Lower leg skin (tissue), 4 donors: ENCODE measurements at regions not wholly inside any gene's neighbourhood (a gene's known extent, or its start where the extent isn't known, plus 50 kb on each side); places are given as distances from the start of the nearest gene placed in this dataset.
"Not testable (repeated sequence)": the region's sequence is repeated elsewhere in the genome, so short reads cannot be mapped to it uniquely, and the experiment has no call there.

ENCODE experiments used
- DNase-seq, 2 donors: peaks; one replicate each; pipeline ENCODE4 v3.0.0-alpha.2; 2019; ENCODE audit warnings: low spot score in 2 of 2
- H3K4me3 ChIP-seq: fragments of 200-600 bp; sonication (generic); 2 replicates; pipeline ENCODE4 v1.5.1; 2017; ENCODE audit warnings: mild to moderate bottlenecking, low read depth; ENCODE audit not compliant: poor library complexity, severe bottlenecking
- POLR2A ChIP-seq, 2 donors: fragments of 450-650 bp; IDR thresholded peaks; one replicate each; pipeline ENCODE4 v1.6.1; 2016 to 2017; ENCODE audit warnings: antibody characterized with exemption in 2 of 2, mild to moderate bottlenecking in 1 of 2, moderate library complexity in 1 of 2
- WGBS, 2 donors: methylation state at CpG; one replicate each; pipeline ENCODE4 v1.1.5; 2018; 5-methylcytosine and 5-hydroxymethylcytosine counted together
- intact Hi-C: fragments of 100-400 bp; cut with DNase I; formaldehyde crosslinking; loops from one replicate; pipeline ENCODE4 v1.15.0; 2023; ENCODE audit warnings: low total_unique reads
- TF ChIP-seq, protein P1 (sequence below), 3 donors: fragments of 450-650 bp; IDR thresholded peaks; one replicate each; pipeline ENCODE4 v1.5.1; 2016; ENCODE audit warnings: antibody characterized with exemption in 3 of 3, mild to moderate bottlenecking in 3 of 3, moderate library complexity in 2 of 3

DNA sequence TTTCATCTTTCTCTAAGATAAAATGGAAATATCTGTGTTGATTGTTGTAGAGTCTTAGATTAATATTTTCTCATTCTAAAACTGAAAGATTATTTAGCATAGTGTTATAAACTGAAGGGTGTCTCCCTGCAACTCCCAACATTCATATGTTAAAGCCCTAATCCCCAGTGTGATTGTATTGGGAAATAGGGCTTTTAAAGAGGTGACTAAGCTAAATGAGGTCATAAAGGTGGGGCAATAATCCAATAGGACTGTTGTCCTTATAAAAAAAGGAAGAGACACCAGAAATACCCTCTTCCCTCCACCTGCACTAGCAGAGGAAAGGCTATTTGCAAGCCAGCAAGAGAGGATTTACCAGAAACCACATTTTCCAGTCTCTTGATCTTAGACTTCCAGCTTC lies 1626.4 kb downstream of the C4orf33 start:
- TF ChIP-seq, protein P1, sequence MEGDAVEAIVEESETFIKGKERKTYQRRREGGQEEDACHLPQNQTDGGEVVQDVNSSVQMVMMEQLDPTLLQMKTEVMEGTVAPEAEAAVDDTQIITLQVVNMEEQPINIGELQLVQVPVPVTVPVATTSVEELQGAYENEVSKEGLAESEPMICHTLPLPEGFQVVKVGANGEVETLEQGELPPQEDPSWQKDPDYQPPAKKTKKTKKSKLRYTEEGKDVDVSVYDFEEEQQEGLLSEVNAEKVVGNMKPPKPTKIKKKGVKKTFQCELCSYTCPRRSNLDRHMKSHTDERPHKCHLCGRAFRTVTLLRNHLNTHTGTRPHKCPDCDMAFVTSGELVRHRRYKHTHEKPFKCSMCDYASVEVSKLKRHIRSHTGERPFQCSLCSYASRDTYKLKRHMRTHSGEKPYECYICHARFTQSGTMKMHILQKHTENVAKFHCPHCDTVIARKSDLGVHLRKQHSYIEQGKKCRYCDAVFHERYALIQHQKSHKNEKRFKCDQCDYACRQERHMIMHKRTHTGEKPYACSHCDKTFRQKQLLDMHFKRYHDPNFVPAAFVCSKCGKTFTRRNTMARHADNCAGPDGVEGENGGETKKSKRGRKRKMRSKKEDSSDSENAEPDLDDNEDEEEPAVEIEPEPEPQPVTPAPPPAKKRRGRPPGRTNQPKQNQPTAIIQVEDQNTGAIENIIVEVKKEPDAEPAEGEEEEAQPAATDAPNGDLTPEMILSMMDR (IDR thresholded peaks at IDR 0.05) = no peak
- no peak for TF ChIP-seq POLR2A (IDR thresholded peaks at IDR 0.05)
- H3K4me3 ChIP-seq = no peak overlapping the region
- intact Hi-C loops = no loop called here
- DNase-seq = no peak

DNA sequence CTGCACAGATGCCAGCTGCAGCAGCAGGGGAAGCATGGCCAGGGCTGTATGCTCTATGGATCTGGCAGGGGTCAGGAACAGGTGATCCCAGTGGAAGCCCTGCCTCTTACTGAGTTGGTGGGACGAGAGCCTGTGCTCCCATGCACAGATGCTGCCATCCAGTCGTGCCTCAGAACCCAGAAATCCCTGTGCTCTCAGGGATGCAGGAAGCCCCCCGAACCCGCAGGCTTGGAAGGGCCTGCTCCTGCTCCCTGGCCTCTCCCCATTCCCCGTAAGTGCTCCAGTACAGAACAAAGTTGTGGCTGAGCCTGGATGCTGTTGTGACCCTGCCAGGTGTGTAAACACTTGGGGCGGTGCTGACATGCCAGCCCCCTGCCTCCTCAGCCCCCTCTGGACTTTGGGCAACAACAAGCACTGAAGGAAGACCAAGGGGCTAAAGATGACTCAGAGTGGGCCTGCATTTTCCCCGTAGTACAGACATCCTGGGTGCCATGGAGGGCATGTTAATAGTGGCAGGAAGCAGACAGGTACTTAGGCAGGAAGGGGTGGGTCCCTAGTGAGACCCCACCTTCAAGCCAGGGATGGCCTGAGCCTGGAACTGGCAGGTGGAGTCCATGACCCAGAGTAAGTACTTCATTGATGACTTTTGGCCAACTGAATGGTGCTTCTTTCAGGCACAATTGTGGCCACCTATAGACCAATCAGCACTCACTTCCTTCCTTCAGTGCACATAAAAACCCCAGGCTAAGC lies 1640.7 kb downstream of the C4orf33 start:
- intact Hi-C loops = no loop called here
- no peak for DNase-seq
- no peak overlapping the region for H3K4me3 ChIP-seq
- TF ChIP-seq, protein P1 (IDR thresholded peaks at IDR 0.05) = no peak
- no peak for TF ChIP-seq POLR2A (IDR thresholded peaks at IDR 0.05)
- 81 to 88% methylated on average over 7 of the region's 7 CpGs for WGBS, 2 donors

DNA sequence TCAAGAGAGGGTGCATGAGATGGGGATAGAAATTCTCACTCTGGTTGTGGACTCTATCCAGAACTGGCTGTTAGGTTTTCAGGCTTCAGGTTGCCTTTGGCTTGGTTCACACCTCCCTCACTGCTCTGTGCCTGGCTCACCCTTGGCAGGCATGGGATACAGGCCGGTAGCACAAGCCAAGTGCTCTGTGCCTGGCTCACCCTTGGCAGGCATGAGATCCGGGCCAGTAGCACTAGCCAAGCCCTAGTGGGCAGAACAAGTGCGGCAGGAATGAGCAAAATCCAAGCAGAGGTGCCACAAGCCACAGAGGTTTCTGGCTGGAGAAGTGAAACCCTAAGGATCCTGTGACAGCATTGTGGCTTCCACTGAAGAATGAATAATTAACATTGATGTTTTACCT lies 1642.3 kb downstream of the C4orf33 start:
- intact Hi-C loops = no loop called here
- no peak for TF ChIP-seq POLR2A (IDR thresholded peaks at IDR 0.05)
- TF ChIP-seq, protein P1 (IDR thresholded peaks at IDR 0.05) = no peak
- H3K4me3 ChIP-seq = no peak overlapping the region
- WGBS, 2 donors = 49 to 67% methylated on average over 3 of the region's 3 CpGs
- no peak for DNase-seq

DNA sequence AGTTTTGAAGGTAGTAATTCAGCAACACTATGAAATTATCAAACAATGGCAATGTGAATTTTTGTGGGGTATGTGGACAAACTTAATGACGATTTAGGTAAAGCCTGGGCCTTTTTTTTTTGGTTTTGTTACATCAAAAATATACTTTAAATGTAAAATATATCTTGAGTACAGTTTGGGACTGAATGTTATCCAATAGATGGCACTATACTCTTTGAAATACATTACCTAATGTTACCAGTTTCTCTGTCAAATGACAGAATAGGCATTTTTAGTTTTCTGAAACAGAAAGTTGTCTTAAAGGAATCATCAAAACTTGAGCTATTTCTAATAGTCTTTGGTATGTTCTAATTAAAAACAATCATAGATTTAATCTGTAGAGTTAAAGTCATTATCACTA lies 1651.9 kb downstream of the C4orf33 start:
- 10 to 11% methylated on average over 1 of the region's 1 CpG for WGBS, 2 donors
- no peak overlapping the region for H3K4me3 ChIP-seq
- no peak for DNase-seq
- TF ChIP-seq, protein P1 (IDR thresholded peaks at IDR 0.05) = no peak
- no peak for TF ChIP-seq POLR2A (IDR thresholded peaks at IDR 0.05)
- intact Hi-C loops = no loop called here

DNA sequence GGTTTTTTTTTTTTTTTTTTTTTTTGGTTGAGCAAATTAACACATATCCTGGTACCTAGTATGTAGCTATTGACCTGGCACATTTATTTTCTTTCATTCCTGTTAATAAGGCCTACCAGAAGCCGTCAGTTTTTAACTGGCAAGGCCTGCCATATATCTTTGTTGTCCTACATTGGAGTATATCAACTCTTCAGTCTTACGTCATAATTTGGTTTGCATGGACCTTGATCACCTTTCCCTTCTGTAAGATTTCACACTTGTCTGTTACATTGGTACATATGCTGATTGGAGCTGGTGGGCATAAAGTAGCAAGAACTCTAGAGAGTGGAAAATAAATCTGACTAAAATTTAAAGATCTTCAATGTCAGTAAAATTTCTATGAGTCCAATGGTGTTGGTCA lies 1658.0 kb downstream of the C4orf33 start:
- DNase-seq = no peak
- WGBS, 2 donors = 90 to 95% methylated on average over 2 of the region's 2 CpGs
- intact Hi-C loops = no loop called here
- TF ChIP-seq, protein P1 (IDR thresholded peaks at IDR 0.05) = no peak
- no peak for TF ChIP-seq POLR2A (IDR thresholded peaks at IDR 0.05)
- no peak overlapping the region for H3K4me3 ChIP-seq

DNA sequence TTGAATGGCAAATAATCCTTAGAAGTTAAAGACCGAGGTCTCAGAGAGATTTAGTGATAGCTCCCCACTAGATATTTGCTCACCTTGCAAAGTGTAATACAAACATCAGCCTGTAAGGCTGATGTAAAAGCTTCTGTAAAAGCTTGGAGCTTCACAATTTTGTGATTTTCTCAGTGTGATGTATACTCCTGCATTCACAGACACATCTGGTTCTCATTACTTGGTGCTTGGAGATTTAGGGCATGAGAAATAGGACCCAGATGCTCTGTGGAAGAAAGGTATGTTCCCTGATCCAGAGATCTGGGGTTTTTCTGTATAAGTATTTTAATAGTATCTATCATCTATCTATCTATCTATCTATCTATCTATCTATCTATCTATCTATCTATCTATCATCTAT lies 1664.3 kb downstream of the C4orf33 start:
- WGBS, 2 donors = 59 to 71% methylated on average over 1 of the region's 1 CpG
- no peak for DNase-seq
- no peak for TF ChIP-seq POLR2A (IDR thresholded peaks at IDR 0.05)
- TF ChIP-seq, protein P1 (IDR thresholded peaks at IDR 0.05) = no peak
- H3K4me3 ChIP-seq = no peak overlapping the region
- intact Hi-C loops = no loop called here

DNA sequence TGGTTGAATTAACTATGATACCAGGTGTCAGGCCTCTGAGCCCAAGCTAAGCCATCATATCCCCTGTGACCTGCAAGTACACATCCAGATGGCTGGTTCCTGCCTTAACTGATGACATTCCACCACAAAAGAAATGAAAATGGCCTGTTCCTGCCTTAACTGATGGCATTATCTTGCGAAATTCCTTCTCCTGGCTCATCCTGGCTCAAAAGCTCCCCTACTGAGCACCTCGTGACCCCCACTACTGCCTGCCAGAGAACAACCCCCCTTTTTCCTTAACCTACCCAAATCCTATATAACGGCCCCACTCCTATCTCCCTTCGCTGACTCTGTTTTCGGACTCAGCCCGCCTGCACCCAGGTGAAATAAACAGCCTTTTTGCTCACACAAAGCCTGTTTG lies 1671.4 kb downstream of the C4orf33 start:
- H3K4me3 ChIP-seq, DNase-seq, intact Hi-C loops: not testable (repeated sequence)
- WGBS, 2 donors = 87 to 88% methylated on average over 6 of the region's 6 CpGs

DNA sequence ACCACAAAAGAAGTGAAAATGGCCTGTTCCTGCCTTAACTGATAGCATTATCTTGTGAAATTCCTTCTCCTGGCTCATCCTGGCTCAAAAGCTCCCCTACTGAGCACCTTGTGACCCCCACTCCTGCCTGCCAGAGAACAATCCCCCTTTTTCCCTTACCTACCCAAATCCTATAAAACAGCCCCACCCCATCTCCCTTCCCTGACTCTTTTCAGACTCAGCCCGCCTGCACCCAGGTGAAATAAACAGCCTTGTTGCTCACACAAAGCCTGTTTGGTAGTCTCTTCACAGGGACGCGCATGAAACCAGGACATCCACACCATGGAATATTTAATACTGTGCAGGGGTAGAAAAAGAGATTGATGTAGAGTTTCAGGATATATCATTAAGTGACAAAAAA lies 1677.0 kb downstream of the C4orf33 start:
- DNase-seq, intact Hi-C loops: not testable (repeated sequence)
- 94 to 95% methylated on average over 3 of the region's 3 CpGs for WGBS, 2 donors

More for the DNA sequence above, 1677.0 kb downstream of the C4orf33 start:
- not testable (repeated sequence) for H3K4me3 ChIP-seq
